ENCODE measurements at regions not wholly inside any gene's neighbourhood (a gene's known extent, or its start where the extent isn't known, plus 50 kb on each side); places are given as distances from the start of the nearest gene placed in this dataset.
"Not testable (repeated sequence)": the region's sequence is repeated elsewhere in the genome, so short reads cannot be mapped to it uniquely, and the experiment has no call there.

- Mint-ChIP-seq H3K27me3 (no peaks in the 10 kb centered on the region), H3K9me3 (peaks cover 2 to 6% (median 3%) of the 10 kb centered on the region in 3 donors), H3K4me1 (no peaks in the 10 kb centered on the region), H3K36me3 (no peaks in the 10 kb centered on the region), H3K27ac (no peak overlapping the region), H3K4me3 (no peak overlapping the region)
Measured at GRCh38 chr4:97105347-97106099, 1037.8 kb downstream of the STPG2 start.

- H3K4me3 Mint-ChIP-seq, result no peak overlapping the region
- H3K4me1 Mint-ChIP-seq, result no peaks in the 10 kb centered on the region
- H3K9me3 Mint-ChIP-seq, result peaks cover 2 to 6% (median 3%) of the 10 kb centered on the region in 3 donors
- H3K27me3 Mint-ChIP-seq, result no peaks in the 10 kb centered on the region
- no peaks in the 10 kb centered on the region for H3K36me3 Mint-ChIP-seq
- H3K27ac Mint-ChIP-seq, result no peak overlapping the region
Measured at GRCh38 chr4:97106161-97106560, 1037.1 kb downstream of the STPG2 start.

GRCh38 chr4:97110506-97110905 is 1032.8 kb downstream of the STPG2 start:
- Mint-ChIP-seq H3K9me3 (peaks cover 0 to 6% (median 0%) of the 10 kb centered on the region in 3 donors), H3K4me3 (no peak overlapping the region), H3K27me3 (no peaks in the 10 kb centered on the region), H3K4me1 (no peaks in the 10 kb centered on the region), H3K27ac (no peak overlapping the region), H3K36me3 (no peaks in the 10 kb centered on the region)

- peaks cover 3 to 17% (median 8%) of the 10 kb centered on the region in 3 donors for H3K9me3 Mint-ChIP-seq
- H3K27ac Mint-ChIP-seq, result no peak overlapping the region
- no peaks in the 10 kb centered on the region for H3K27me3 Mint-ChIP-seq
- no peak overlapping the region for H3K4me3 Mint-ChIP-seq
- no peaks in the 10 kb centered on the region for H3K4me1 Mint-ChIP-seq
- no peaks in the 10 kb centered on the region for H3K36me3 Mint-ChIP-seq
Measured at GRCh38 chr4:97116511-97116910, 1026.8 kb downstream of the STPG2 start.

- Mint-ChIP-seq H3K27me3 (no peaks in the 10 kb centered on the region), H3K9me3 (peaks cover 3 to 17% (median 12%) of the 10 kb centered on the region in 3 donors), H3K27ac (no peak overlapping the region), H3K36me3 (no peaks in the 10 kb centered on the region), H3K4me1 (no peaks in the 10 kb centered on the region), H3K4me3 (no peak overlapping the region)
Measured at GRCh38 chr4:97121493-97121892, 1021.8 kb downstream of the STPG2 start.

GRCh38 chr4:97123573-97123972 is 1019.7 kb downstream of the STPG2 start:
- no peaks in the 10 kb centered on the region for H3K36me3 Mint-ChIP-seq
- no peaks in the 10 kb centered on the region for H3K4me1 Mint-ChIP-seq
- no peaks in the 10 kb centered on the region for H3K27me3 Mint-ChIP-seq
- peaks cover 3 to 12% (median 9%) of the 10 kb centered on the region in 3 donors for H3K9me3 Mint-ChIP-seq
- H3K27ac Mint-ChIP-seq, result no peak overlapping the region
- H3K4me3 Mint-ChIP-seq, result no peak overlapping the region

GRCh38 chr4:97132435-97132834 is 1010.8 kb downstream of the STPG2 start:
- Mint-ChIP-seq H3K4me1 (no peaks in the 10 kb centered on the region), H3K27ac (no peak overlapping the region), H3K36me3 (peaks cover 4% of the 10 kb centered on the region), H3K4me3 (no peak overlapping the region), H3K27me3 (no peaks in the 10 kb centered on the region), H3K9me3 (peaks cover 2 to 8% (median 5%) of the 10 kb centered on the region in 3 donors)

GRCh38 chr4:97134456-97134855 is 1008.8 kb downstream of the STPG2 start:
- no peaks in the 10 kb centered on the region for H3K4me1 Mint-ChIP-seq
- H3K4me3 Mint-ChIP-seq, result no peak overlapping the region
- no peak overlapping the region for H3K27ac Mint-ChIP-seq
- H3K36me3 Mint-ChIP-seq, result peaks cover 4% of the 10 kb centered on the region
- no peaks in the 10 kb centered on the region for H3K27me3 Mint-ChIP-seq
- peaks cover 0 to 12% (median 3%) of the 10 kb centered on the region in 3 donors for H3K9me3 Mint-ChIP-seq

GRCh38 chr4:97139791-97140190 is 1003.5 kb downstream of the STPG2 start:
- Mint-ChIP-seq H3K27me3 (no peaks in the 10 kb centered on the region), H3K36me3 (peaks cover 2% of the 10 kb centered on the region), H3K27ac (no peak overlapping the region), H3K4me3 (no peak overlapping the region), H3K4me1 (no peaks in the 10 kb centered on the region), H3K9me3 (peaks cover 0 to 9% (median 3%) of the 10 kb centered on the region in 3 donors)

- peaks cover 2% of the 10 kb centered on the region for H3K36me3 Mint-ChIP-seq
- no peak overlapping the region for H3K4me3 Mint-ChIP-seq
- no peaks in the 10 kb centered on the region for H3K4me1 Mint-ChIP-seq
- peaks cover 0 to 9% (median 3%) of the 10 kb centered on the region in 3 donors for H3K9me3 Mint-ChIP-seq
- no peaks in the 10 kb centered on the region for H3K27me3 Mint-ChIP-seq
- H3K27ac Mint-ChIP-seq, result no peak overlapping the region
Measured at GRCh38 chr4:97140545-97140944, 1002.7 kb downstream of the STPG2 start.

GRCh38 chr4:97141332-97141731 is 1001.9 kb downstream of the STPG2 start:
- H3K9me3 Mint-ChIP-seq, H3K27me3 Mint-ChIP-seq, H3K4me1 Mint-ChIP-seq, H3K27ac Mint-ChIP-seq, H3K4me3 Mint-ChIP-seq, H3K36me3 Mint-ChIP-seq: not testable (repeated sequence)

GRCh38 chr4:97142410-97142809 is 1000.9 kb downstream of the STPG2 start:
- Mint-ChIP-seq H3K9me3 (peaks cover 2 to 9% (median 3%) of the 10 kb centered on the region in 3 donors), H3K27me3 (no peaks in the 10 kb centered on the region), H3K4me3 (no peak overlapping the region), H3K4me1 (no peaks in the 10 kb centered on the region), H3K36me3 (no peaks in the 10 kb centered on the region), H3K27ac (no peak overlapping the region)

- H3K4me3 Mint-ChIP-seq, result no peak overlapping the region
- no peak overlapping the region for H3K27ac Mint-ChIP-seq
- no peaks in the 10 kb centered on the region for H3K4me1 Mint-ChIP-seq
- no peaks in the 10 kb centered on the region for H3K36me3 Mint-ChIP-seq
- no peaks in the 10 kb centered on the region for H3K27me3 Mint-ChIP-seq
- H3K9me3 Mint-ChIP-seq, result peaks cover 2 to 9% (median 3%) of the 10 kb centered on the region in 3 donors
Measured at GRCh38 chr4:97142893-97143292, 1000.4 kb downstream of the STPG2 start.

- Mint-ChIP-seq H3K4me1 (no peaks in the 10 kb centered on the region), H3K9me3 (peaks cover 0 to 2% (median under 1%) of the 10 kb centered on the region in 3 donors), H3K27ac (no peak overlapping the region), H3K27me3 (no peaks in the 10 kb centered on the region), H3K36me3 (no peaks in the 10 kb centered on the region), H3K4me3 (no peak overlapping the region)
Measured at GRCh38 chr4:97144199-97144598, 999.1 kb downstream of the STPG2 start.

GRCh38 chr4:97150966-97151365 is 992.3 kb downstream of the STPG2 start:
- Mint-ChIP-seq H3K4me1 (no peaks in the 10 kb centered on the region), H3K4me3 (no peak overlapping the region), H3K36me3 (no peaks in the 10 kb centered on the region), H3K27me3 (no peaks in the 10 kb centered on the region), H3K9me3 (peaks cover 0 to 2% (median 0%) of the 10 kb centered on the region in 3 donors), H3K27ac (no peak overlapping the region)

GRCh38 chr4:97152149-97152548 is 991.1 kb downstream of the STPG2 start:
- H3K4me1 Mint-ChIP-seq, result no peaks in the 10 kb centered on the region
- no peak overlapping the region for H3K27ac Mint-ChIP-seq
- H3K27me3 Mint-ChIP-seq, result no peaks in the 10 kb centered on the region
- H3K9me3 Mint-ChIP-seq, result no peaks in the 10 kb centered on the region
- no peak overlapping the region for H3K4me3 Mint-ChIP-seq
- H3K36me3 Mint-ChIP-seq, result no peaks in the 10 kb centered on the region

Measured in IgD-negative memory B cell (primary cell).